ENCODE measurements at regions not wholly inside any gene's neighbourhood (a gene's known extent, or its start where the extent isn't known, plus 50 kb on each side); places are given as distances from the start of the nearest gene placed in this dataset.
A peak's percentile ranks its signal among the peaks of the same experiment; 100 is the strongest.

DNA sequence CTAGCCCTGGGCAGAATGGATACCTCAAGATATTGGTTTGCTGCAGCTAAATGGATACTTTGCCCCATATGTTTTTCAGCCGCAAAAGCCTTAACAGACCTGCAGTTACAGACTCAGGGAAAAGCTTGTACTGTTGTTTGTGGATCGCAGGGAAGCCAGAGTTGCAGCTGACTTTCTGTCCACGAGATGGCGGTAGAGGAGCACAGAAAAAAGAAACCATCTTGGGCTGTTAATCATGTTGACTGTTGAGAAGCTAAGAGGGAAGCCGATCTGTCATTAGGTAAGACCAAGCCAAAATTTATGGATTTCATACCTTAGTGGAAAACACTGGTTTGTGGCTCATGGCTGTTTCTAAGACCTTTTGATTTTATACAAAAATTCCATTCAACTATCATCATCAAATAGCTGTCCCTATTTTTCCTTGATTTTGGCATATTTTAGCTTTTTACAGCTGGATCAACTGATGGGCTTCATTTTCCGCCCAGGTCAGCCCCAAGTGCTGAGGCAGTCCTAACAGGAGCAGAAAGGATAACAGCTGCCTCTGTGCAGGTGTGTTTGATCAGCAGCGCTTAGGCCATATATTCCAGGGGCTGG is 205.7 kb upstream of the ZPLD1 start:
- H3K27me3 ChIP-seq, result peaks cover 0 to 3% (median 0%) of the 10 kb centered on the region in 7 donors
- intact Hi-C loops (cut with DNase I), result loop anchor here in 7 of 10 donors (1.0 to 5.0 kb wide), 6 partner anchors 300 to 417 kb away; no protein-coding TSS in a partner anchor
- H3K4me3 ChIP-seq, result no peak overlapping the region
- DNase-seq (peak; percentile 40 to 69), ATAC-seq (peak in 6 of 8 donors; percentile 43 to 83 (median 77))
- no peaks in the 10 kb centered on the region for H3K36me3 ChIP-seq
- no peak overlapping the region for H3K27ac ChIP-seq
- 28 to 29% methylated on average over 7 of the region's 7 CpGs for WGBS, 2 donors
- TF ChIP-seq, protein P1, sequence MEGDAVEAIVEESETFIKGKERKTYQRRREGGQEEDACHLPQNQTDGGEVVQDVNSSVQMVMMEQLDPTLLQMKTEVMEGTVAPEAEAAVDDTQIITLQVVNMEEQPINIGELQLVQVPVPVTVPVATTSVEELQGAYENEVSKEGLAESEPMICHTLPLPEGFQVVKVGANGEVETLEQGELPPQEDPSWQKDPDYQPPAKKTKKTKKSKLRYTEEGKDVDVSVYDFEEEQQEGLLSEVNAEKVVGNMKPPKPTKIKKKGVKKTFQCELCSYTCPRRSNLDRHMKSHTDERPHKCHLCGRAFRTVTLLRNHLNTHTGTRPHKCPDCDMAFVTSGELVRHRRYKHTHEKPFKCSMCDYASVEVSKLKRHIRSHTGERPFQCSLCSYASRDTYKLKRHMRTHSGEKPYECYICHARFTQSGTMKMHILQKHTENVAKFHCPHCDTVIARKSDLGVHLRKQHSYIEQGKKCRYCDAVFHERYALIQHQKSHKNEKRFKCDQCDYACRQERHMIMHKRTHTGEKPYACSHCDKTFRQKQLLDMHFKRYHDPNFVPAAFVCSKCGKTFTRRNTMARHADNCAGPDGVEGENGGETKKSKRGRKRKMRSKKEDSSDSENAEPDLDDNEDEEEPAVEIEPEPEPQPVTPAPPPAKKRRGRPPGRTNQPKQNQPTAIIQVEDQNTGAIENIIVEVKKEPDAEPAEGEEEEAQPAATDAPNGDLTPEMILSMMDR (IDR thresholded peaks at IDR 0.05), result peak; percentile 86 to 97 (median 94)
- H3K9me3 ChIP-seq, result no peaks in the 10 kb centered on the region
- peaks cover 0 to 10% (median 0%) of the 10 kb centered on the region in 9 donors for H3K4me1 ChIP-seq

DNA sequence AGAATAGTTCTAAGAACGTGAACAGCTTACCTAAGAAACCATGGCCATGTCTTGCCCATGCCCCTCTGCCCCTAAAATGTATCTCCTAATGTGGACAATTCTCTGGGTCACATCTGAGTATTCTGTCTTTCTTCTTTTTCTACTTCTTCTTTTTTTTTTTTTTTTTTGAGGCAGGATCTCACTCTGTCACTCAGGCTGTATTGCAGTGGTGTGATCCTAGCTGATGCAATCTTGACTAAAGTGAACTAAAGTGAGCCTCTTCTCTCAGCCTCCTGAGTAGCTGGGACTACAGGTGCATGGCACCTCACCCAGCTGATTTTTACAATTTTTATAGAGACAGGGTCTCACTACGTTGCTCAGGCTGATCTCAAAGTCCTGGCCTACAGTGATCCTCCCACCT is 204.8 kb upstream of the ZPLD1 start:
- Histone ChIP-seq H3K4me3 (no peak overlapping the region), H3K36me3 (no peaks in the 10 kb centered on the region), H3K9me3 (no peaks in the 10 kb centered on the region), H3K27ac (no peak overlapping the region), H3K4me1 (peaks cover 0 to 6% (median 0%) of the 10 kb centered on the region in 9 donors), H3K27me3 (peaks cover 0 to 3% (median 0%) of the 10 kb centered on the region in 7 donors)
- DNase-seq (no peak), ATAC-seq (no peak)
- WGBS, 2 donors, result 93 to 97% methylated on average over 2 of the region's 2 CpGs
- TF ChIP-seq, protein P1 (IDR thresholded peaks at IDR 0.05), result no peak
- intact Hi-C loops (cut with DNase I), result loop anchor here in 5 of 10 donors (1.0 to 5.0 kb wide), 5 partner anchors 302 to 512 kb away; no protein-coding TSS in a partner anchor

DNA sequence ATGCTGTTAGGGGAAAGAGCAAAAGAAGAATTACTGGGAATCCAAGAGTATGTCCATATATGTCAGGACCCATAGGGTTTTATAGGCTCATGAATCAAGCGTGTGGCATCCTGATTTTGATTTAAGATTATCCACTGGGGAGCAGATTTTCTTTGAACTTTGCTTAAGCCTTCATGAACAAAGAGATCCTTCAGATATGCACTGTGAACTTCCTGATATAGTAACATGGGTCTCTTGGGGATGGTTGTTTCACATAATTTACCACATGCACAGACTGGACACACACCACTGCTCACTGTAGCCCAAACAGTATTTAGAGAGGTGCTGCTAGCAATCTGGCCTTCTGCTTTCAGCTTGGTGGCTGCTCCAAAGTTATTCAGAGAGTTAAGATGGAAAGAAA is 200.9 kb upstream of the ZPLD1 start:
- H3K4me3 ChIP-seq, result no peak overlapping the region
- no peak for DNase-seq
- no peaks in the 10 kb centered on the region for H3K27me3 ChIP-seq
- H3K4me1 ChIP-seq, result peaks cover 0 to 6% (median 0%) of the 10 kb centered on the region in 9 donors
- no peaks in the 10 kb centered on the region for H3K36me3 ChIP-seq
- no peak overlapping the region for H3K27ac ChIP-seq
- H3K9me3 ChIP-seq, result no peaks in the 10 kb centered on the region
- TF ChIP-seq, protein P1 (IDR thresholded peaks at IDR 0.05), result no peak
- 57 to 59% methylated on average over 1 of the region's 1 CpG for WGBS, 2 donors
- intact Hi-C loops (cut with DNase I), result loop anchor here in 4 of 10 donors (5.0 kb wide), 4 partner anchors 298 to 508 kb away; no protein-coding TSS in a partner anchor
- ATAC-seq, result no peak

DNA sequence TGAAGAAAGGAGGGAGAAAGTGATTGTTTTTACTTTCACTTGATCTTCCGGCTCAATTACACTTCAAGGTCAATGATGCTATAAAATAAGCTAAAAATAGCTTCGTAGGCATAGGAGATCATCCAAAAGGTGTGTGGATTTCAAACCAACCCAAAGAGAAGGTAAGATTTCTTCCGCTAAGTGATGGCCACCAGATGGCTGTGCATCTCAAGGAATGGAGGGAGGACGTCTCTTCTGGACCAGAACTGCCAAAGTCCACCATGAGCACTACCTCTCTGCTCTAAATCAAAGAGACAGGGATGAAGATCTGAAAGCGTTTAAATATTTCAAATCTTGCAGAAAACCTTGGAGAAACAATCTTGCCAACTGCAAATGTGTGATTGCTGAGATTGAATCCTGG is 199.1 kb upstream of the ZPLD1 start:
- 42 to 78% methylated on average over 5 of the region's 5 CpGs for WGBS, 2 donors
- no peak for DNase-seq
- H3K4me3 ChIP-seq, result no peak overlapping the region
- no peaks in the 10 kb centered on the region for H3K36me3 ChIP-seq
- no peak overlapping the region for H3K27ac ChIP-seq
- intact Hi-C loops (cut with DNase I), result loop anchor here in 1 of 10 donors (5.0 kb wide), 1 partner anchor 307 kb away; no protein-coding TSS in a partner anchor
- no peaks in the 10 kb centered on the region for H3K27me3 ChIP-seq
- H3K9me3 ChIP-seq, result no peaks in the 10 kb centered on the region
- no peak for ATAC-seq
- TF ChIP-seq, protein P1 (IDR thresholded peaks at IDR 0.05), result peak in 6 of 9 donors; percentile 11 to 68 (median 40)
- no peaks in the 10 kb centered on the region for H3K4me1 ChIP-seq
